GM10266 (cell line): ENCODE measurements at regions not wholly inside any gene's neighbourhood (a gene's known extent, or its start where the extent isn't known, plus 50 kb on each side); places are given as distances from the start of the nearest gene placed in this dataset.

Experiments
- DNase-seq: peaks from one replicate; pipeline ENCODE4 v3.0.0; 2012; ENCODE audit errors: extremely low spot score
- CTCF ChIP-seq: IDR thresholded peaks from 2 replicates; pipeline ENCODE4 v1.5.1; 2012; ENCODE audit warnings: mild to moderate bottlenecking, low read depth; ENCODE audit not compliant: control insufficient read depth, insufficient read depth; ENCODE audit errors: missing control alignments

GRCh38 chr13:111539252-111539651 lies 218.8 kb downstream of the TEX29 start:
- no peak for TF ChIP-seq CTCF
- DNase-seq, result no peak

GRCh38 chr13:111539791-111540446 lies 219.5 kb downstream of the TEX29 start:
- no peak for TF ChIP-seq CTCF
- no peak for DNase-seq

- no peak for TF ChIP-seq CTCF
- DNase-seq, result no peak
These were observed 220.0 kb downstream of the TEX29 start for GRCh38 chr13:111540486-111540885.

DNA sequence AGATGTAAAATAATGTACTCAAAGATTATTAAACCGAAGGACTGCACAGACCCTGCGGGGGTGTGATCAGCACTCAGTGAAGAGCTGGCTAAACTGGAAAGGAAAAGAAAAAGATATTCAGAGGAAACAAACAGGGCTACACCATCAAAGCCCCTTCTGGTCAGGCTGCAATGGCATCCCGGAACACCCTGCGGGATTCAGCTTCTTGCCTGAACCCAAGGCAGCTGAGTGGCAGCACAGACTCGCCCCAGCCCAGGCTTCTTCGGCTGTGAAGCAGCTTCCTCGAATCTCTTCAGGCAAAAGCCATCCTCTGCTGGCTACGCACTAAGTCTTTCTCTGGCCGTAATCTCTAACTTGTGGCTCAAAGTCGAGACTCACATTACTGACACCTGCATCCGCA lies 220.9 kb downstream of the TEX29 start:
- TF ChIP-seq CTCF, result no peak
- DNase-seq, result no peak

GRCh38 chr13:111541752-111542529 lies 221.5 kb downstream of the TEX29 start:
- no peak for DNase-seq
- TF ChIP-seq CTCF, result no peak

- no peak for TF ChIP-seq CTCF
- no peak for DNase-seq
These were observed 222.3 kb downstream of the TEX29 start for GRCh38 chr13:111542530-111543341.
